IMR-90 (cell line): ENCODE measurements at regions not wholly inside any gene's neighbourhood (a gene's known extent, or its start where the extent isn't known, plus 50 kb on each side); places are given as distances from the start of the nearest gene placed in this dataset.

ENCODE experiments used
- ATAC-seq: fragments of 200-7000 bp; cut with Tn5 transposase; 2 replicates; pipeline ENCODE4 v1.9.1; 2020; ENCODE audit warnings: low read depth, mild to moderate bottlenecking, moderate library complexity
- BruUV-seq: library from RNA; stranded (reverse); fragments of 400-500 nt; replicated peaks from 2 replicates; lab custom pipeline; 2021; lab: Mats Ljungman, UMichigan
- CTCF ChIA-PET: fragments of 300-600 bp; formaldehyde crosslinking; extraction: SDS; loops from one replicate; lab custom pipeline; 2021; ENCODE audit warnings: antibody characterized with exemption; lab: Yijun Ruan, JAX
- POLR2A ChIA-PET: fragments of 300-600 bp; sonication (Branson Sonifier 250); formaldehyde crosslinking; loops from one replicate; lab custom pipeline; 2022; ENCODE audit warnings: antibody characterized with exemption; ENCODE audit not compliant: unreplicated experiment; lab: Charles Lee
- DNase-seq: peaks from one replicate; pipeline ENCODE4 v3.0.0; 2013
- H2AFZ ChIP-seq: replicated peaks from 2 replicates; pipeline ENCODE3; 2013; ENCODE audit warnings: low read length, mild to moderate bottlenecking; ENCODE audit not compliant: poor library complexity
- H2AK5ac ChIP-seq: 2 replicates; pipeline ENCODE4 v1.6.1; 2013; ENCODE audit warnings: low read depth, low read length, inconsistent platforms
- H2AK9ac ChIP-seq: replicated peaks from 2 replicates; pipeline ENCODE3; 2013; ENCODE audit warnings: mild to moderate bottlenecking, low read depth, low read length, moderate library complexity; ENCODE audit not compliant: poor library complexity
- H2BK120ac ChIP-seq: 2 replicates; pipeline ENCODE4 v1.6.1; 2013; ENCODE audit warnings: low read depth, low read length, inconsistent platforms
- H2BK15ac ChIP-seq: 3 replicates; pipeline ENCODE4 v1.6.1; 2013; ENCODE audit warnings: low read depth, low read length, inconsistent platforms
- H2BK20ac ChIP-seq: 2 replicates; pipeline ENCODE4 v1.6.1; 2013; ENCODE audit warnings: low read depth, mild to moderate bottlenecking, inconsistent platforms, low read length, moderate library complexity
- H2BK5ac ChIP-seq: 2 replicates; pipeline ENCODE4 v1.6.1; 2013; ENCODE audit warnings: mild to moderate bottlenecking, low read depth, low read length, inconsistent platforms; ENCODE audit not compliant: poor library complexity, severe bottlenecking
- H3K14ac ChIP-seq: replicated peaks from 2 replicates; pipeline ENCODE4 v1.6.1; 2013; ENCODE audit warnings: low read depth, low read length, inconsistent platforms
- H3K18ac ChIP-seq: 2 replicates; pipeline ENCODE4 v1.6.1; 2013; ENCODE audit warnings: low read depth, low read length, control low read depth
- H3K23ac ChIP-seq: 2 replicates; pipeline ENCODE4 v1.6.1; 2013; ENCODE audit warnings: low read depth, low read length, inconsistent platforms
- H3K27ac ChIP-seq: 2 replicates; pipeline ENCODE4 v1.5.1; 2013; ENCODE audit warnings: mild to moderate bottlenecking, control low read depth, low read length; ENCODE audit not compliant: insufficient read depth
- H3K27me3 ChIP-seq: 2 replicates; pipeline ENCODE4 v1.6.1; 2013; ENCODE audit warnings: low read length; ENCODE audit not compliant: control insufficient read depth, insufficient read depth
- H3K36me3 ChIP-seq: 2 replicates; pipeline ENCODE4 v1.6.1; 2013; ENCODE audit warnings: low read length, mixed read lengths; ENCODE audit not compliant: control insufficient read depth, insufficient read depth
- H3K4ac ChIP-seq: 2 replicates; pipeline ENCODE4 v1.6.1; 2013; ENCODE audit warnings: low read depth, low read length, inconsistent platforms
- H3K4me1 ChIP-seq: 2 replicates; pipeline ENCODE4 v1.6.1; 2013; ENCODE audit warnings: low read length, mixed read lengths; ENCODE audit not compliant: control insufficient read depth, insufficient read depth
- H3K4me2 ChIP-seq: 2 replicates; pipeline ENCODE4 v1.6.1; 2013; ENCODE audit warnings: low read depth, mild to moderate bottlenecking, control low read depth, low read length, moderate library complexity
- H3K4me3 ChIP-seq: 2 replicates; pipeline ENCODE4 v1.5.1; 2013; ENCODE audit warnings: low read depth, mild to moderate bottlenecking, control low read depth, low read length, moderate library complexity; ENCODE audit not compliant: insufficient read depth
- H3K56ac ChIP-seq: 2 replicates; pipeline ENCODE4 v1.6.1; 2013; ENCODE audit warnings: low read length, inconsistent platforms; ENCODE audit not compliant: insufficient read depth; ENCODE audit errors: extremely low read depth
- H3K79me1 ChIP-seq, 2 experiments: 2 replicates each; pipeline ENCODE4 v1.6.1; 2013; ENCODE audit warnings: low read length in 2 of 2, inconsistent platforms in 1 of 2, low read depth in 1 of 2
- H3K9ac ChIP-seq: 2 replicates; pipeline ENCODE4 v1.6.1; 2013; ENCODE audit warnings: low read depth, low read length, control low read depth
- H3K9me1 ChIP-seq: 2 replicates; pipeline ENCODE4 v1.6.1; 2013; ENCODE audit warnings: low read length, inconsistent platforms; ENCODE audit not compliant: insufficient read depth
- H3K9me3 ChIP-seq: 2 replicates; pipeline ENCODE4 v1.6.1; 2013; ENCODE audit warnings: low read length; ENCODE audit not compliant: control insufficient read depth, insufficient read depth
- H4K20me1 ChIP-seq: 2 replicates; pipeline ENCODE4 v1.6.1; 2013; ENCODE audit warnings: low read length, inconsistent platforms; ENCODE audit not compliant: insufficient read depth
- H4K5ac ChIP-seq: 2 replicates; pipeline ENCODE4 v1.6.1; 2013; ENCODE audit warnings: mild to moderate bottlenecking, low read depth, low read length, control low read depth
- H4K8ac ChIP-seq, 2 experiments: 2 replicates each; pipeline ENCODE4 v1.6.1; 2013; ENCODE audit warnings: low read depth in 2 of 2, low read length in 2 of 2, control low read depth in 1 of 2, inconsistent platforms in 1 of 2
- H4K91ac ChIP-seq: 2 replicates; pipeline ENCODE4 v1.6.1; 2013; ENCODE audit warnings: low read depth, low read length, inconsistent platforms; ENCODE audit not compliant: insufficient read depth
- BHLHE40 ChIP-seq: fragments of 150-350 bp; IDR thresholded peaks from 2 replicates; pipeline ENCODE4 v1.6.1; 2016; ENCODE audit warnings: mild to moderate bottlenecking, low read depth, low read length
- CEBPB ChIP-seq: IDR thresholded peaks from 2 replicates; pipeline ENCODE4 v1.6.1; 2012; ENCODE audit warnings: low read depth, low read length, improper control_type of control experiment
- CHD1 ChIP-seq: IDR thresholded peaks from 2 replicates; pipeline ENCODE4 v1.6.1; 2012; ENCODE audit warnings: low read depth, low read length, improper control_type of control experiment
- CTCF ChIP-seq: conservative IDR thresholded peaks from 2 replicates; pipeline ENCODE4 v1.5.1; 2012; ENCODE audit warnings: mild to moderate bottlenecking, low read depth, low read length, improper control_type of control experiment
- ELK1 ChIP-seq: fragments of 150-350 bp; IDR thresholded peaks from 2 replicates; pipeline ENCODE4 v1.6.1; 2016; ENCODE audit warnings: low read depth, mild to moderate bottlenecking, low read length, moderate library complexity, borderline replicate concordance
- FOS ChIP-seq: fragments of 150-350 bp; IDR thresholded peaks from 2 replicates; pipeline ENCODE4 v1.6.1; 2016; ENCODE audit warnings: low read depth, low read length
- MAFK ChIP-seq: IDR thresholded peaks from 2 replicates; pipeline ENCODE4 v1.6.1; 2012; ENCODE audit warnings: low read depth, low read length, improper control_type of control experiment
- MAZ ChIP-seq: IDR thresholded peaks from 2 replicates; pipeline ENCODE4 v1.6.1; 2012; ENCODE audit warnings: low read depth, mild to moderate bottlenecking, low read length, improper control_type of control experiment, moderate library complexity, borderline replicate concordance
- MXI1 ChIP-seq: IDR thresholded peaks from 2 replicates; pipeline ENCODE4 v1.6.1; 2012; ENCODE audit warnings: low read depth, mild to moderate bottlenecking, low read length, moderate library complexity, borderline replicate concordance
- NFE2L2 ChIP-seq: fragments of 150-350 bp; IDR thresholded peaks from 2 replicates; pipeline ENCODE4 v1.6.1; 2016; ENCODE audit warnings: low read depth, mild to moderate bottlenecking, low read length
- POLR2A ChIP-seq: IDR thresholded peaks from 2 replicates; pipeline ENCODE4 v1.6.1; 2012; ENCODE audit warnings: mild to moderate bottlenecking, low read depth, low read length
- RAD21 ChIP-seq: IDR thresholded peaks from 2 replicates; pipeline ENCODE4 v1.6.1; 2012; ENCODE audit warnings: low read length, improper control_type of control experiment
- RCOR1 ChIP-seq: IDR thresholded peaks from 2 replicates; pipeline ENCODE4 v1.6.1; 2012; ENCODE audit warnings: mild to moderate bottlenecking, low read length, improper control_type of control experiment; ENCODE audit not compliant: insufficient replicate concordance
- RFX5 ChIP-seq: IDR thresholded peaks from 2 replicates; pipeline ENCODE4 v1.8.0; 2012; ENCODE audit warnings: low read depth, mild to moderate bottlenecking, low read length, moderate library complexity
- SMC3 ChIP-seq: fragments of 150-350 bp; IDR thresholded peaks from 2 replicates; pipeline ENCODE4 v1.6.1; 2016; ENCODE audit warnings: low read depth, mild to moderate bottlenecking, antibody characterized with exemption, low read length, moderate library complexity
- USF2 ChIP-seq: fragments of 150-350 bp; IDR thresholded peaks from 2 replicates; pipeline ENCODE4 v1.6.1; 2017; ENCODE audit warnings: mild to moderate bottlenecking, antibody characterized with exemption, low read length, low read depth
- WGBS, 2 experiments: methylation state at CpG; one replicate each; pipeline versions ENCODE4 v1.1.5 to v1.1.7; 2013; ENCODE audit warnings: missing lambda C conversion rate in 2 of 2; ENCODE audit not compliant: insufficient read length in 1 of 2; ENCODE audit errors: extremely low coverage in 2 of 2; 5-methylcytosine and 5-hydroxymethylcytosine counted together
- dilution Hi-C: fragments of 300-500 bp; cut with HindIII; formaldehyde crosslinking; loops from one replicate; pipeline ENCODE4 v1.14.3; 2018; ENCODE audit warnings: low sequenced_read_pairs; ENCODE audit not compliant: unreplicated experiment
- in situ Hi-C: fragments of 300-500 bp; cut with MboI; formaldehyde crosslinking; loops from 3 replicates; pipeline ENCODE4 v1.14.3; 2019; ENCODE audit warnings: low sequenced_read_pairs, inconsistent platforms, mixed read lengths
- intact Hi-C: fragments of 100-400 bp; cut with micrococcal nuclease; formaldehyde crosslinking; loops from 2 replicates; pipeline ENCODE4 v1.10.0; 2022

DNA sequence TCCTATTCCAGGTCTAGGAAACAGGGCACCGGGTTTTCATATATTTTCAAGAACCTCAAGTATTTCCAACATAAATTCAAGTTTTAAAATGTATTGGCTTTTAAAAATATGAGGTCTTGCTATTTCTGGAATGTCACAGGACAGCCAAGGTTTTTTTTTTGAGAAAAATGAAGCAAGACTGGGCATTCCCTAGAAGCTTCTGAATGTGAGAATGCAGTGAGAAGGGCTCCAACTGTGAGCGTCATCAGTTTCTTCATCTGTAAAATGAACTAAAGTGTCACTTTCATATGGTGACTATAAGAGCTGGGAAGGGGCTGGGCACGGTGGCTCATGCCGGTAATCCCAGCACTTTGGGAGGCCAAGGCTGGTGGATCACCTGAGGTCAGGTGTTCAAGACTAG lies 455.8 kb upstream of the MAF start:
- Histone ChIP-seq H2BK120ac (no peak overlapping the region), H4K8ac (no peak overlapping the region), H4K20me1 (no peaks in the 10 kb centered on the region), H2BK5ac (no peak overlapping the region), H3K27ac (no peak overlapping the region), H3K4ac (no peak overlapping the region), H2AFZ (no peak overlapping the region), H3K23ac (no peak overlapping the region), H2BK15ac (no peak overlapping the region), H4K5ac (no peak overlapping the region), H4K91ac (no peak overlapping the region), H3K18ac (no peak overlapping the region), H3K9me1 (no peaks in the 10 kb centered on the region), H3K27me3 (no peaks in the 10 kb centered on the region), H2AK5ac (no peak overlapping the region), H3K79me1 (no peaks in the 10 kb centered on the region), H3K4me2 (no peak overlapping the region), H2AK9ac (no peak overlapping the region), H3K9me3 (peaks cover 2% of the 10 kb centered on the region; the same call in 1 of the 2 replicates), H3K36me3 (no peaks in the 10 kb centered on the region), H2BK20ac (no peak overlapping the region), H3K9ac (no peak overlapping the region), H3K56ac (no peak overlapping the region), H3K4me1 (no peaks in the 10 kb centered on the region), H3K4me3 (no peak overlapping the region), H3K14ac (no peak overlapping the region)
- intact Hi-C loops (no loop called here), in situ Hi-C loops (no loop called here), dilution Hi-C loops (no loop called here)
- ATAC-seq: peak; percentile 17; the same call in 1 of the 2 replicates
- TF ChIP-seq CTCF: no peak
- TF ChIP-seq CHD1: no peak
- TF ChIP-seq MAFK: no peak
- TF ChIP-seq NFE2L2: no peak
- TF ChIP-seq USF2: no peak
- TF ChIP-seq FOS: no peak
- no peak for TF ChIP-seq CEBPB
- no peak for TF ChIP-seq BHLHE40
- no peak for TF ChIP-seq RAD21
- TF ChIP-seq MXI1: no peak
- no peak for TF ChIP-seq RFX5
- TF ChIP-seq MAZ: no peak
- no peak for TF ChIP-seq ELK1
- no peak for TF ChIP-seq POLR2A
- no peak for TF ChIP-seq SMC3
- TF ChIP-seq RCOR1: no peak
- CTCF ChIA-PET: interaction anchor here (0.7 kb wide), 1 partner anchor 21 kb away, joined by 4 read pairs; no protein-coding TSS in a partner anchor
- BruUV-seq: no TSS peak
- WGBS, 2 experiments: 47% methylated on average over 3 of the region's 4 CpGs; no CpG with 5 or more reads in 1 of the 2 experiments
- peak; percentile 20 for DNase-seq
- POLR2A ChIA-PET: no interaction called here
